Testis (tissue), 2 donors: ENCODE measurements at regions not wholly inside any gene's neighbourhood (a gene's known extent, or its start where the extent isn't known, plus 50 kb on each side); places are given as distances from the start of the nearest gene placed in this dataset.

Experiments
- DNase-seq: peaks from one replicate; pipeline ENCODE4 v3.0.0-alpha.2; 2019
- H3K27ac ChIP-seq, 2 donors: fragments of 200-600 bp; sonication (generic); one replicate each; pipeline ENCODE4 v1.5.1; 2019
- H3K27me3 ChIP-seq: fragments of 200-600 bp; sonication (generic); one replicate; pipeline ENCODE4 v1.5.1; 2019
- H3K36me3 ChIP-seq: fragments of 200-600 bp; sonication (generic); one replicate; pipeline ENCODE4 v1.5.1; 2017; ENCODE audit warnings: low read depth; ENCODE audit errors: missing control alignments
- H3K4me1 ChIP-seq: fragments of 200-600 bp; sonication (generic); one replicate; pipeline ENCODE4 v1.5.1; 2019
- H3K4me3 ChIP-seq, 2 donors: fragments of 200-600 bp; sonication (generic); one replicate each; pipeline ENCODE4 v1.5.1; 2017 to 2019
- H3K9me3 ChIP-seq: fragments of 200-600 bp; sonication (generic); one replicate; pipeline ENCODE4 v1.5.1; 2017
- CTCF ChIP-seq, 3 experiments: fragments of 450-650 bp in 2 of 3; fragments of 200-600 bp in 1 of 3; sonication (generic) in 1 of 3; IDR thresholded peaks; one replicate each; pipeline ENCODE4 v1.5.1; 2016 to 2019; ENCODE audit warnings: antibody characterized with exemption in 3 of 3, mild to moderate bottlenecking in 2 of 3, moderate library complexity in 1 of 3
- POLR2A ChIP-seq: fragments of 450-650 bp; IDR thresholded peaks from one replicate; pipeline ENCODE4 v1.6.1; 2017; ENCODE audit warnings: antibody characterized with exemption, mild to moderate bottlenecking, moderate library complexity
- WGBS, 2 donors: methylation state at CpG; one replicate each; pipeline ENCODE4 v1.1.5; 2018; 5-methylcytosine and 5-hydroxymethylcytosine counted together
- intact Hi-C: fragments of 100-400 bp; cut with DNase I; formaldehyde crosslinking; loops from one replicate; pipeline ENCODE4 v1.15.1; 2023; ENCODE audit warnings: low total_unique reads

- H3K27ac ChIP-seq = no peak overlapping the region
- H3K9me3 ChIP-seq = no peaks in the 10 kb centered on the region
- 82 to 90% methylated on average over 3 of the region's 3 CpGs for whole genome bisulfite sequencing, 2 donors
- TF ChIP-seq POLR2A = no peak
- TF ChIP-seq CTCF (IDR thresholded peaks at IDR 0.05) = no peak
- intact Hi-C loops = no loop called here
- no peak for DNase-seq
- no peaks in the 10 kb centered on the region for H3K27me3 ChIP-seq
- H3K4me3 ChIP-seq = no peak overlapping the region
- H3K36me3 ChIP-seq = no peaks in the 10 kb centered on the region
- no peaks in the 10 kb centered on the region for H3K4me1 ChIP-seq
Observed at GRCh38 chr3:105277656-105278055, 89.1 kb upstream of the ALCAM start.

- TF ChIP-seq CTCF (IDR thresholded peaks at IDR 0.05) (no peak), POLR2A (no peak)
- Histone ChIP-seq H3K36me3 (no peaks in the 10 kb centered on the region), H3K27ac (no peak overlapping the region), H3K4me1 (no peaks in the 10 kb centered on the region), H3K27me3 (no peaks in the 10 kb centered on the region), H3K9me3 (no peaks in the 10 kb centered on the region), H3K4me3 (no peak overlapping the region)
- DNase-seq = no peak
- 69 to 87% methylated on average over 1 of the region's 1 CpG for WGBS, 2 donors
- intact Hi-C loops = no loop called here
Observed at GRCh38 chr3:105278688-105279087, 88.0 kb upstream of the ALCAM start.

DNA sequence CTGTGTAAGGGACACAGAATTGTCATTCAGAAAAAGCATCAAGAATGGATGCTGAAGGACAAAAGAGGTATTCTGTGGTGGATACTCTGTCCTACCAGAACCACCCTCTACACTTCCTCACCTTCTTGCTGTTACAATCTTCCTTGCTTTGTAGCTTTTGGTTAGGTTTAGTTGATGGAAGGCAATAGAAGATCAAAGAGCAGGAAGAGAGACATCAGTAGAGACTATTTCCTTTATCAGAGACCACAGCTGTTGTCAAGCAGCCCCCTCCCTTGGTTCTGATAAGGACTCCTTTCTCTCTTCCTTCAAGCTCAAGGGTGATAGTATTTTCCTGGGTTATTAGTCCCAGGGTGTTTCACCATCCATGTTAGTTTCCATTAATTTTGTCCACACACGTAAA is 84.7 kb upstream of the ALCAM start:
- intact Hi-C loops = no loop called here
- 90% methylated on average over 1 of the region's 1 CpG for WGBS, 2 donors
- TF ChIP-seq CTCF (IDR thresholded peaks at IDR 0.05) (no peak), POLR2A (no peak)
- no peak overlapping the region for H3K4me3 ChIP-seq
- H3K36me3 ChIP-seq = no peaks in the 10 kb centered on the region
- DNase-seq = no peak
- no peaks in the 10 kb centered on the region for H3K27me3 ChIP-seq
- H3K4me1 ChIP-seq = no peaks in the 10 kb centered on the region
- H3K27ac ChIP-seq = no peak overlapping the region
- no peaks in the 10 kb centered on the region for H3K9me3 ChIP-seq

DNA sequence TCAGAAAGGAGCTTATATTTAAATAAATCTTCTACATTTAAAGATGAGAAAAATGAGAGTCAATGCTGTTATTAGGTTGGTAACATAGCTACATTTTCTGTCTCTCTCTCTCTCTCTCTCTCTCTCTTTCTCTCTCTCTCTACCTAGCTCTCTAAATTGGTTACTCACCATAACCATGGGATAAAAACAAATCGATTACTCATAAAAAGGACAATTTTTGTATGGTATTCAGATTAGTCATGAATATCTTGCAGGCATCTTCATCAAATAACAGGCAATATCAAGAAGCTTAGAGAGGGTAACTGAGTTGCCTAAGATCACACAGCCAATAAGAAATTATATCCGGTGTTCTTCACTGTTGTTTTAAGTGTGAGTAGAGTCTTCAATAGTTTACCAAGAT is 81.8 kb upstream of the ALCAM start:
- H3K36me3 ChIP-seq = no peaks in the 10 kb centered on the region
- no peaks in the 10 kb centered on the region for H3K4me1 ChIP-seq
- H3K9me3 ChIP-seq = no peaks in the 10 kb centered on the region
- intact Hi-C loops = no loop called here
- H3K4me3 ChIP-seq = no peak overlapping the region
- WGBS, 2 donors = 66 to 90% methylated on average over 2 of the region's 2 CpGs
- no peak overlapping the region for H3K27ac ChIP-seq
- no peaks in the 10 kb centered on the region for H3K27me3 ChIP-seq
- TF ChIP-seq CTCF (IDR thresholded peaks at IDR 0.05) (no peak), POLR2A (no peak)
- DNase-seq = no peak

DNA sequence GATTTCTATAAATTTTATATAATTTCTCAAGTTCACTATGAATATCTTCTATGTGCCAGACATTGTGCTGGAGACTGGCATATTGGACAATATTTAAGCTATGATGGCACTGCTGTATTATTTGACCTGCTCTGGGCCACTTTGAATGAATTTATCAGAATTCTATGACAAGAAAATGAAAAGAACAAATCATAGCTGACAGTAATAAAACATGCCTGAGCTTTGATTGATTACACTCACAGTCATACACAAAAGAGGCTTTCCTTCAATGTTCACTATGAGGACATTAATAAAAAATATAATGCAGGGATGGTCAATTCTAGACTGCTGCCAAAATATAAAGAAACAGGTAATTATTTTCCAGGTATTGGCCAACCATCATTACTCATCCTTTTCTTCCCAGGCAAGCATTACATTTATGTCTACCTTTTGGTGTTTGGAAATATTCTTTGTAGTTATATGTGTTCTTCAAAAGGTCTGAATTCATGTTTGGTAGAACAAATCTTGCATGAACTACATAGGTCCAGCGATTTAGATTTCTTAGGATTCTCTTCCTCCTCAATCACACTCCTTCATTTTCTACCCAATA is 81.0 kb upstream of the ALCAM start:
- Histone ChIP-seq H3K4me3 (no peak overlapping the region), H3K36me3 (no peaks in the 10 kb centered on the region), H3K27ac (no peak overlapping the region), H3K9me3 (no peaks in the 10 kb centered on the region), H3K4me1 (no peaks in the 10 kb centered on the region), H3K27me3 (no peaks in the 10 kb centered on the region)
- no peak for DNase-seq
- 75 to 76% methylated on average over 1 of the region's 1 CpG for WGBS, 2 donors
- TF ChIP-seq CTCF (IDR thresholded peaks at IDR 0.05) = no peak
- no peak for TF ChIP-seq POLR2A
- intact Hi-C loops = no loop called here
